GM18870 (cell line): ENCODE measurements at regions not wholly inside any gene's neighbourhood (a gene's known extent, or its start where the extent isn't known, plus 50 kb on each side); places are given as distances from the start of the nearest gene placed in this dataset.
"Not testable (repeated sequence)": the region's sequence is repeated elsewhere in the genome, so short reads cannot be mapped to it uniquely, and the experiment has no call there.

Source experiments
- ATAC-seq: cut with Tn5 transposase; IDR thresholded peaks from one replicate; pipeline ENCODE4 v1.9.1; 2021; ENCODE audit warnings: moderate library complexity; ENCODE audit not compliant: unreplicated experiment

DNA sequence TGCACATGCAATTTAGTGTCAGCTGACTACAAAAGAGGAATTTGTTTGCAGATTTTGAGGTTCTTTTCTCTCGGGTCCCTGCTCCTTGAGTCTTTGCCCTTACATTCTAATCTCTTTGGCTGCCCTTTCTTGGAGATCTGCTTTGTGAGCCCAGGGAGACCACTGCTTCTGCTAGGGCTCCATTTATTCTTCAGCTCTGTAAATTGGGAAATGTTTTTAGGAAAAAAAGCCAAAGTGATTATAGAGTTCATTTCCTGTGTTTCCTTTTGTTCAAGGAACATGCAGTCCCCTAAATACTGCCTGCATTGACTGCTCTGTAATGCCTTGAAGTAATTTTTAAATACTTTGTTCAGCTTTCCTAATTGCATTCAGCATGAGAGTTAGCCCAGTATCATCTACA, 197.4 kb downstream of the CSNK1G3 start:
- no peak for ATAC-seq

DNA sequence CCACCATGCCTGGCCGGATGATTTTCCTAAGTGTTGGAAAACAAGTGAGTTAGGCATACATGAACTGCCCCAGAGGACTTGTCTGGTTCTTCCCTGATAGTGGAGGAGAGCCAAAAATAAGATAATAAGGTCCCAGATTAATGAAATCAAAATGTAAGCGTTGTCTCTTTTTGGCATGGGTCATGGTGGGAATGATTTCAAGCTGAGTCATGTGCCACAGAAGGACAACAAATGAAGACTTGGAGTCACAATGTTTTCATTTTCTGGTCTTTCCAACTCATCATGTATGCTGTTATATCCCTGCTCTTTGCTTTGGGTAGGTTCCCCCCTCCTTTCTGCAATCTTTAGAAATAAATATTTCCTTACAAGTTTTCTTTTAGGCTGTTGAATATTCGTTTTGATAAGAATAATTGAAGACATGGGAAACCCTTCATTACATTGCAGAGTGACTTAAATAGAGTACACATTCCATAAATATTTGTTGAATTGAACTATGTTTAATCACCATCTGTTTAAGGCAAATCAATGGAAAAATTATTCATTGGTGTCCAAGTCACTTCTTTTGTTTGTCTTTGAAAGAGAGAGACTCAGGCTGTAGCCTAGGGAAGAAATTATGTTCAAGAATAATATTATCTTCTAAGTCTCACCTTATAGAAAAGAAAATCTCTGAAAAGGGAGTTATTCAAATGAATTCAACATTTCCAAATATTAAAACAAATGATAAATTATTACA, 196.3 kb downstream of the CSNK1G3 start:
- ATAC-seq: no peak

DNA sequence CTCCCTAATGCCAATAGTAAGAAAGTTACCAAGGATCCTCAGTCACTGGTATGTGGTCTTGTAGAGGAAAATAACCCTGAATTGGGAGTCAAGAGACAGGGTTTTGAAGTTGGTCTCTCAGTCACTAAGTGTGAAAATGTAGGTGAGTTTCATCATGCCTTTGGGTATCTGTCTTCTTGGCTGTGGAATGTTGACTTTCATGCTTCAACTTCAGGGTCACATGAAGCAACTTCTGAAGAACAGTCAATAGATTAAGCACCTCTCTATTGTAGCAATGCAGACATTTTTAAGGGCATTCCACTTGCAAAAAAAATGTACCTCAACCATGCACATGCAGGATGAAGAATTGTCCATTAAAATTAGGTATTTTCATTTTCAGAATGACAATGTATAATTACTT, 194.6 kb downstream of the CSNK1G3 start:
- no peak for ATAC-seq

DNA sequence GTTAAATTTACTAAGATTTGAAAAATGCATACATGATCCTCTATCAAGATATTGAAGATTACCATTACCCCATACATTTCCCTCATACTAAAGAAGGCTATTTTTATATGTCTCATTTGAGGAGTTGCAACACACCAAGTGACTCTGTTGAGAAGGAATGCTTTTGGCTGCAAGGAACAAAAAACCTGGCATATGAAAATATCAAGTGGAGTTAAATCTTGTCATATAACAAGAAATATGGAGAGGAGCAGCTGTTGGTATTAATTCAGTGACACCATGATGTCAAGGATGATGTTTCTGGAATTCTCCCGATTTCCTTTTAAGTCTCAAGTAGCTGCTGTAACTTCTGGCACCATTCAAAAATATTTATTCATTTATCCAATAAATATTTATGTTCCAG, 193.8 kb downstream of the CSNK1G3 start:
- ATAC-seq: no peak

DNA sequence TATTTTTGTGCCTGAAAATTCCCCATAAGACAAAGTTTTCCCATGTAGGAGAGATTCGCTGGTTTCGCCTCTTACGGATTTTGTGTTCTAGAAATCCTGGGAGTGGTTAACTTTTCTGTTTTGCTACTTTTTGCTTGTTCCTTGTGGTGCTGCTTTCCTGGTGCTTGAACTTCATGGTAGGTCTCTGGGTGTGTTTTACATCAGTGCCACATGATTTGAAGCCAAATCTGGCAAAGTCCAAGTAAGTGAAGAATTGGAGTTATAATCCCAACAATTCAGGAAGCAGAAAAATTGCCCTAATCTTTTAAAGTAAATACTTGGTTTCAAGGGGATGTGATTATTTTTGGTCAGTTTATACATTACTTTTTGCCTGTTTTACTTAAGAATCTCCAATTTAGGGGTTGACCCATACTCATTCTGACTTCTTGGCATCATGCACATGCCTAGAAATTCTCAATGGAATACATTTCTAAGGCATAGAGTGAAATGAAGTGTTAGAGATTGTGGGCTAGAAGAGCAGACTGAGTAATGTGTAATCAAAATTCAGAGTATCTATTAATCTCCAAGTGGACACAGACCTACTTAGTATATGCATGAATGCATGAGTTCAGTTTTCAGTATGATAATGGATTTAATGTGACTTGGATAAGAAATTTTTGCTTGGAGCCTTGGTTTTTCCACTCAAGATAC, 189.7 kb downstream of the CSNK1G3 start:
- no peak for ATAC-seq

DNA sequence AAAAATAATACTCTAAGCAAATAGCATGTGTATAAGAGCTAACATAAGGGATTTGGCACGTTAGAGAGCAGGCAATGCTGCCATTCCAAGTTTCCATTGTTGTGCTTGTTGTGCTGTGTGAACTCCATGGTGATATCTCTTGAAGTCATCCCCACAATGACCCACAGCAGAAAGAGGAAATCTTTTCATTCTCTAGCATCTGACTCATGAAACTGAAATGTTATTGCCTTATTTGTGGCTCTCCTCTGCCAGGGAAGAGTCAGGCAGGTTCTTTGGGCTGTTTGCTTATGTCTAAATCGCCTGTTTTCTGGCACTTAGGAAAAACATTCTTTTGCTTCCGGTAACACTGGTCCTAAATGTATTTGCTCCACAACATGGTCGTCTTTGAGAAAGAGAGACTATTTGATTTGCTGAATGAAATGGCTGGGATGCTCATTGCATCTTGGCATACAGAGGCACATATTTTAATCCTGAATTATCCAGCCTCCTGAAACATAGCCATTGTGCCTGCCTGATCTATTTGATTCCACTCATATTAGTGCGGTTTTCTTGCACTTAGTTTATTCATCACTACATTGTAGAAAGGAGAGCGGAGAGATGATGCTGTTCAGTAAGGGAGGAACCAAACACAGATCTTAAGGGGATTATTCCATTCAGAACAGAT, 188.8 kb downstream of the CSNK1G3 start:
- no peak for ATAC-seq

DNA sequence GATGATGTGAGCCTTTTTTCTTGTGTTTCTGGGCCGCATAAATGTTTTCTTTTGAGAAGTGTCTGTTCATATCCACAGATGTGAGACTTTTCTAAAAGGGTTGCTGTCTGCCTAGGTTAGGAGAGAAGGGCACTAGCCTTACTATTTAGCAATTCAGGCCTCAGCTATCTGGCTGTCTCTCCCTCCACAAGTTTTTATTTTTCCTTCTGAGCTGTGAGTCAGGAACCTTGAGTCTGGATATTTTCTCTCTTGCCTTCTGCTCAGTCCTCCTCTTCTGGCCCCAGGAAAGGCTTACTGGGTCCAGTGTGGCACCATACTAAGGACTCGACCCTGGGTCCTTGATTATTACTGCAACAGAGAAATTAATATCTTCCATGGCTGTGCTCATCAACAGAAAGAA, 187.6 kb downstream of the CSNK1G3 start:
- no peak for ATAC-seq

DNA sequence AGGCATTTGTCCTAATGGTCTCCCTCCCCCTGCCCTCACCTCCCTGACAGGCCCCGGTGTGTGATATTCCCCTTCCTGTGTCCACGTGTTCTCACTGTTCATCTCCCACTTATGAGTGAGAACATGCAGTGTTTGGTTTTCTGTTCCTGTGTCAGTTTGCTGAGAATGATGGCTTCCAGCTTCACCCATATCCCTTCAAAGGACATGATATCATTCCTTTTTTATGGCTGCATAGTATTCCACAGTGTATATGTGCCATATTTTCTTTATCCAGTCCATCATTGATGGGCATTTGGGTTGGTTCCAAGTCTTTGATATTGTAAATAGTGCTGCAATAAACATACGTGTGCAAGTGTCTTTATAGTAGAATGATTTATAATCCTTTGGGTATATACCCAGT, 187.0 kb downstream of the CSNK1G3 start:
- not testable (repeated sequence) for ATAC-seq

DNA sequence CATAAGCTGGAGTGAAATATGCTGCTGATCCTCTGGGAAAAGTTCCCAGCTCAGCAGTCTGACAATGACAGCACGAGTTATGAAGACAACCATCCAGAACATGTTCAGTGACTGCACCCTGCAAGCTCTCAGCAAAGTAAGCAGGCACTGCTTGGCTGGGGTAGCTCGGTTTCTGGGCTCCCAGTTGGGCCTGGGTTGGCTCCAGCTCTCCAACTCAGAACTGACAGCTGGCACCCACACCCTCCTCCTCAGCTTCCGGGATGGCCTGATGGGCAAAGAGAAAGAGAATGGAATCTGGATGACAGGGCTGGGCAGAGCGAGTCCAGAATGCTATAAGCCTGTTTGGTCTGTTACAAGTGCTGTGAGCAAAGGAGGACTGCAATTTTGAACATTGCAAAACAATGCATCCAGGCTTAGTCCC, 185.0 kb downstream of the CSNK1G3 start:
- ATAC-seq: no peak

DNA sequence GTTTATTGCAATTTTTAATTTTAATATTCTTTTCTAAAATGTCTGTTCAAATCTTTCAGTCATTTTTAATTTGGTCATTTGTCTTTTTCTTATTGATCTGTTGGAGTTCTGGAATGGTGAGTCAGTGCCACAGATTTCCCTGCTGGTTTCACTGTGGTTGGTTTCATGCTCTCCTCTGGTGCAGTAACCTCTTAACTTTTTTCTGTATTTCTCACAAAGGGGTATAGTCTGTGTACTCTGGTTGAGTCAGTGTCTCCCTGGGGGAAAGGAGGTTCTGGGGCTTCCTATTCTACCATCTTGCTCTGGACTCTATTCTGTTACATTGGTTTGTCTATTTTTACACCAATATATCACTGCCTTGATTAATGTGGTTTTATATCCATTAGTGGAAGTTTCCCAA, 178.8 kb downstream of the CSNK1G3 start:
- ATAC-seq: no peak

DNA sequence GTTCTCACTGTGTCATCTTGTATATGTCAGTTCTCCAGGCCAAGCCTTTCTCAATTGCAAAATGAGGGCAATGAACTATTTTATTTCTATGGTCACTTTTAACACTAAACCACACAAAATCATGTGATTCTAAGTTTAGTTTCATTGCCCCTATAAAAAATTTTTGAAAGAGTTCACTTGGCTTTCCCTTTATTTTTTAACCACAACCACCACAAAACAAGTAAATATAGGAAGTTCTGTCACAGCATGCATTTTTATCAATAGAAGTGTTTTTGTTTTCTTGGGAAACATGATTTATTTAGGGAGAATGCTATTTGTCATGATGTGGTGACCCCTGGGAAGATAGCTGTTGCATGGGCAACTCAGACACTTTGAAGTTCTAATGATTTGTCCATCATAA, 169.1 kb downstream of the CSNK1G3 start:
- no peak for ATAC-seq

DNA sequence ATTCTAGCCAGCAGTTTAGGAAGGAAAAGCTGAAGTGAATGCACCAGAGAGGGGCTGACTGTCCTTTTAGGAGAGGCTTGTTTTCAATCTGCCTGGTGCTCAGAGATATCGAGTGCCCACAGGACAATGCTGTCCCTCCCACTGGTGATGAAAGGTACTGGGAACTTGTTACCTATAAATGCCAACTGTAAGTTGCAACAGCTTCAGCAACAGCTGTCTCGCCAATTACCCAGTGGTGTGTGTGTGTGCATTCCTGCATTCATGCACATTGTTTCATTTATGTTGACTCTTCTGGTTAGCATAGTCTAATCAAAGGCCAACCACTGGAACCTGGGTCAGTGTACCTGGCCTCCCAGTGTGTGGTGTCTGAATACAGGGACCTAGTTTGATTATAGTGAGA, 161.1 kb downstream of the CSNK1G3 start:
- ATAC-seq: no peak

DNA sequence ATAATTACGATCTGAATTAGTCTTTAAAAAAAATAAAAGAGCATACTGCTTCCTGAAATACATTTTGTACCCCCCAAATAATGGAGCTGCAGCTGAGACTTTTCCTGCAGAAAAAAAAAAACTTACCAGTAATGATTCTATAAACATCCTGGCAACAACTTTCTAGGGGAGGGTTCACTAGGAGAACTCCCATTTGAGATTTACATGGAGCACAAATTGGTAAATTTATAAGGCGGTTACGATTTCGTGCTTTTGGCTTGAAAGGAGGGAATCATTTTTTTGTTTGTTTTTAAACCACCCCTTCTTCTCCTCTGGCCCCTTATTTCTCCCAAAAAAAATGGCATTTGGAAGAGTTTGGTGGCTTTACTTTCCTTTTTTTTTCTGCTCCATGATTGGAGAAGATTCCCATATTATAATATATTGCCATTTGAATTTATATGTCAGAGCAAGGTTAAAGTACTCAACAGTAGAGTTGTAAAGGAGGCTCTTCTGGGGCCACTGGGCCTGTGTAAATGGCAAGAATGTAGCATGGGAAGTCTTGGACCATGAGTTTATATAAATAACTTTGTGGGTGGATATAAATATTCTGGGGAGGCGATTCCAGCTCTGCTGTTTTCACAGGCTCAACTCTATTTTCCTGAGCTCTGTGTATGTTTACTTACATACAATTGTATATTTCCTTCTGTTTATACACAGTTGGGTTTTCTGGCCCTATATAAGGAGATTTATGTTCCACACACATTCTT, 159.9 kb downstream of the CSNK1G3 start:
- no peak for ATAC-seq

DNA sequence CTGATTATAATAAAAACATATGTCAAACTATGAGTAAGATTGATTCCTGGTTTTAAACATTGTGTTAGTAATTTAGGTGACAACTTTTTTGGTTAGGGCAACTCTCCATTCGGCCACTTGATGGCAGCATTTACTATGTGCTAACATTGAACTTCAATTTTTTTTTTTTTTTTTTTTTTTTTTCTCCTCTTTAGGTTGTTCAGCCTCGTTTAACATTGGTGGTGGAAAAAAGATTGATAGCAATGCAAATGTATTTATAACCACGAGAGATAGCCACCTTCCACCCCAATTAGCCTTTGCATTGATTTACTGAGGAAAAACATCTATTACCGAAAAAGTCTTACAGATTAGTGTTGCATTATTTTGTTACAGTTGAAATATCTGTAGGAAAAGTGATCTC, 159.1 kb downstream of the CSNK1G3 start:
- no peak for ATAC-seq
